ENCODE measurements at regions not wholly inside any gene's neighbourhood (a gene's known extent, or its start where the extent isn't known, plus 50 kb on each side); places are given as distances from the start of the nearest gene placed in this dataset.

DNA sequence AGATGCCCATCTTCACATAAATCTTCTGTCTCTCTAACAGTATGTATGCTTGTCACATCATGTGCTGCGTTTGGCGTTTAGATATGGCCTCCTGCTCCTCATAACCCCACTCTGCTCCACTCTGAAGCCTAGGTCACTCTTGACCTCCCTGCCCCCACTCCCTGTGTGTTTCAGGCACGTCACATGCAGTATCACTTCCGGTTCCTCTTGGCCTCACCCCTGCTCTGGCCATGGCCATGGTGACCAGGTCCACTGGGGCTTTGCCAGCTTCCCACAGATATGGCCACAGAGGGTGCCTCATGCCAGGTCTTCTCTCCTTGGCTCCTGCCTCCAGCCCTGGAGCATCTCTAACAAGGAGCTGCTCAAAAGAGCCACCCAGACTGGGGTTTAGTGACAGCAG lies 160.0 kb downstream of the RNF152 start:
- 59 to 71% (median 65%) methylated on average over 4 of the region's 4 CpGs for WGBS, 5 donors
- intact Hi-C loops (cut with DNase I; ENCODE audit: low total_unique reads) = no loop called here
- no peaks in the 10 kb centered on the region for H3K9me3 ChIP-seq
- H3K27me3 ChIP-seq = no peaks in the 10 kb centered on the region
- H3K27ac ChIP-seq = peak overlapping the region; percentile 23 to 81 (median 68)
- H3K36me3 ChIP-seq = no peaks in the 10 kb centered on the region
- peaks cover 27 to 43% (median 38%) of the 10 kb centered on the region in 4 donors for H3K4me1 ChIP-seq
- DNase-seq = no peak
- TF ChIP-seq POLR2A (IDR thresholded peaks at IDR 0.05) (no peak), POLR2AphosphoS5 (IDR thresholded peaks at IDR 0.05) (no peak), EP300 (IDR thresholded peaks at IDR 0.05) (no peak)
- TF ChIP-seq, protein P1, sequence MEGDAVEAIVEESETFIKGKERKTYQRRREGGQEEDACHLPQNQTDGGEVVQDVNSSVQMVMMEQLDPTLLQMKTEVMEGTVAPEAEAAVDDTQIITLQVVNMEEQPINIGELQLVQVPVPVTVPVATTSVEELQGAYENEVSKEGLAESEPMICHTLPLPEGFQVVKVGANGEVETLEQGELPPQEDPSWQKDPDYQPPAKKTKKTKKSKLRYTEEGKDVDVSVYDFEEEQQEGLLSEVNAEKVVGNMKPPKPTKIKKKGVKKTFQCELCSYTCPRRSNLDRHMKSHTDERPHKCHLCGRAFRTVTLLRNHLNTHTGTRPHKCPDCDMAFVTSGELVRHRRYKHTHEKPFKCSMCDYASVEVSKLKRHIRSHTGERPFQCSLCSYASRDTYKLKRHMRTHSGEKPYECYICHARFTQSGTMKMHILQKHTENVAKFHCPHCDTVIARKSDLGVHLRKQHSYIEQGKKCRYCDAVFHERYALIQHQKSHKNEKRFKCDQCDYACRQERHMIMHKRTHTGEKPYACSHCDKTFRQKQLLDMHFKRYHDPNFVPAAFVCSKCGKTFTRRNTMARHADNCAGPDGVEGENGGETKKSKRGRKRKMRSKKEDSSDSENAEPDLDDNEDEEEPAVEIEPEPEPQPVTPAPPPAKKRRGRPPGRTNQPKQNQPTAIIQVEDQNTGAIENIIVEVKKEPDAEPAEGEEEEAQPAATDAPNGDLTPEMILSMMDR (IDR thresholded peaks at IDR 0.05) = no peak
- H3K4me3 ChIP-seq = no peak overlapping the region

DNA sequence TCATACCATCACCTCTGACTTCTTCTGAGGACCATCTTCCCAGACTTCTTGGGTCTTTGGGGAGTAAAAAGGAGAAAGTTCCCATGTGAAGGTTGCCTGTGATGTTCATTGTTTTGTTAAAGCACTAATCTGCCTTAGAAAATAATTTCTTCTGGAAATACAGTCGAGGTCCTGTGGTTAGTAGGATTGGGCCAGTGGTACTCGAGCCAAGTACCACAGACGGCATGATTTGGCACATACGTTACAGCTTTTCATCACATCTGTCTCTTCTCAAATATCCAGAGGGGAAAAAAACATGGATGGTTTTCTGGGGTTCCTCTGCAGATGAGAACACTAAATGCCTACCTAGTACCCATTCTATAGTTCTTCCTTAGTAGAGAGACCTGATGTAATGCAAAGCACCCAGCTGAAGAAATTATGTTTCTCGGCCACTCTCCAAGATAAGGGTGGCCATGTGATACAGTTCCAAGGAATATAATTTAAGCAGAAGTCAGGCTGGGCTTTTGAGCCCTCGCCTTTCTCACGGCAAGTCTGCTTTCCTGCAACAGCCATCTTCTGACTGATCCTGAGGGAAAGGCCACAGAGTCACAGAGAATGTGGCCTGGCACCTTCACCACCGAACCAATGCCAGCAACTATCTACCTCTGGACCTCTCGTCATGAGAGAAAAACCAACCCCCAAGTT lies 161.0 kb downstream of the RNF152 start:
- TF ChIP-seq, protein P1 (IDR thresholded peaks at IDR 0.05) = no peak
- TF ChIP-seq POLR2A (IDR thresholded peaks at IDR 0.05) = no peak
- TF ChIP-seq POLR2AphosphoS5 (IDR thresholded peaks at IDR 0.05) = no peak
- TF ChIP-seq EP300 (IDR thresholded peaks at IDR 0.05) = no peak
- intact Hi-C loops (cut with DNase I; ENCODE audit: low total_unique reads) = no loop called here
- no peaks in the 10 kb centered on the region for H3K36me3 ChIP-seq
- WGBS, 5 donors = 55 to 84% (median 77%) methylated on average over 9 of the region's 9 CpGs
- no peak for DNase-seq
- H3K27ac ChIP-seq = peak overlapping the region in 4 of 5 donors; percentile 47 to 81 (median 68)
- H3K27me3 ChIP-seq = no peaks in the 10 kb centered on the region
- peaks cover 26 to 43% (median 38%) of the 10 kb centered on the region in 4 donors for H3K4me1 ChIP-seq
- no peaks in the 10 kb centered on the region for H3K9me3 ChIP-seq
- H3K4me3 ChIP-seq = no peak overlapping the region

DNA sequence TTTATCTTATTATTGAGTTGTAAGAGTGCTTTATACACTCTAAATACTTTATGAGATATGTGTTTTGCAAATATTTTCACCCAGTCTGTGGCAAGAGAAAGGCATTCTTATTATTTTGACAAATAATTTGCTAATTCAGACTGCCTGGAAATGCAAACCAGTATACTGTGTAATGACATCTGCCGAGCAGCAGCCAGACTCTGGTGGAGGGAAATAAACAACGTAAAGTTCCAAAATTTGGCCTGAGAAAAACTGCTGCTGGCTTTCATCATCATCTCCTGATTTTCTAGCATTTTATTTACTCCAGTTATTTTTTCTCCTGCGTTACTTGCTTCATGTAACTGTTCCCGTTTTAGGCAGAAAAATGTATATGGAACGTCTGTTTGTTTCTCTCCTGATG lies 161.6 kb downstream of the RNF152 start:
- TF ChIP-seq POLR2A (IDR thresholded peaks at IDR 0.05) (no peak), POLR2AphosphoS5 (IDR thresholded peaks at IDR 0.05) (no peak), EP300 (IDR thresholded peaks at IDR 0.05) (no peak)
- TF ChIP-seq, protein P1 (IDR thresholded peaks at IDR 0.05) = no peak
- H3K4me3 ChIP-seq = no peak overlapping the region
- WGBS, 5 donors = 57 to 82% (median 60%) methylated on average over 5 of the region's 5 CpGs
- H3K27ac ChIP-seq = peak overlapping the region in 3 of 5 donors; percentile 47 to 81 (median 69)
- H3K4me1 ChIP-seq = peaks cover 26 to 41% (median 33%) of the 10 kb centered on the region in 4 donors
- intact Hi-C loops (cut with DNase I; ENCODE audit: low total_unique reads) = no loop called here
- H3K36me3 ChIP-seq = no peaks in the 10 kb centered on the region
- H3K27me3 ChIP-seq = no peaks in the 10 kb centered on the region
- peak in 1 of 2 donors; percentile 53 for DNase-seq
- peaks cover 0 to 4% (median 0%) of the 10 kb centered on the region in 4 donors for H3K9me3 ChIP-seq

GRCh38 chr18:61729322-61729721 lies 163.5 kb downstream of the RNF152 start:
- H3K27ac ChIP-seq = no peak overlapping the region
- H3K36me3 ChIP-seq = no peaks in the 10 kb centered on the region
- DNase-seq = no peak
- TF ChIP-seq POLR2AphosphoS5 (IDR thresholded peaks at IDR 0.05) (no peak), EP300 (IDR thresholded peaks at IDR 0.05) (no peak), POLR2A (IDR thresholded peaks at IDR 0.05) (no peak)
- TF ChIP-seq, protein P1 (IDR thresholded peaks at IDR 0.05) = no peak
- peaks cover 0 to 7% (median 0%) of the 10 kb centered on the region in 4 donors for H3K9me3 ChIP-seq
- no peak overlapping the region for H3K4me3 ChIP-seq
- intact Hi-C loops (cut with DNase I; ENCODE audit: low total_unique reads) = no loop called here
- peaks cover 15 to 27% (median 17%) of the 10 kb centered on the region in 4 donors for H3K4me1 ChIP-seq
- H3K27me3 ChIP-seq = no peaks in the 10 kb centered on the region
